H1 (cell line): ENCODE measurements at regions not wholly inside any gene's neighbourhood (a gene's known extent, or its start where the extent isn't known, plus 50 kb on each side); places are given as distances from the start of the nearest gene placed in this dataset.

Experiments
- CTCF ChIA-PET: fragments of 300-600 bp; sonication (Branson Sonifier 250); formaldehyde crosslinking; loops from one replicate; lab custom pipeline; 2021; ENCODE audit not compliant: partially characterized antibody; lab: Charles Lee
- POLR2A ChIA-PET: fragments of 300-600 bp; sonication (Branson Sonifier 250); formaldehyde crosslinking; loops from one replicate; lab custom pipeline; 2021; ENCODE audit warnings: inconsistent platforms; ENCODE audit not compliant: partially characterized antibody; lab: Charles Lee
- DNase-seq, 2 experiments: peaks; one replicate each; pipeline versions ENCODE4 v3.0.0 to v3.0.0-alpha.2; 2010 to 2022; ENCODE audit warnings: low spot score in 2 of 2, low read depth in 1 of 2, mixed read lengths in 1 of 2
- FAIRE-seq: peaks from 2 replicates; lab custom pipeline; 2011; peaks lifted over from hg19 to GRCh38; lab: Jason Lieb, UNC
- H2AFZ ChIP-seq: 2 replicates; pipeline ENCODE4 v1.8.1; 2012; ENCODE audit warnings: low read length, inconsistent platforms
- H2AK5ac ChIP-seq: 2 replicates; pipeline ENCODE4 v1.6.1; 2013; ENCODE audit warnings: low read depth, low read length
- H2BK120ac ChIP-seq: replicated peaks from 2 replicates; pipeline ENCODE3; 2013; ENCODE audit warnings: low read depth, low read length, inconsistent platforms
- H2BK12ac ChIP-seq: 2 replicates; pipeline ENCODE4 v1.6.1; 2013; ENCODE audit warnings: low read depth, low read length
- H2BK15ac ChIP-seq: 2 replicates; pipeline ENCODE4 v1.6.1; 2013; ENCODE audit warnings: low read length
- H2BK20ac ChIP-seq: 2 replicates; pipeline ENCODE4 v1.6.1; 2013; ENCODE audit warnings: low read length
- H2BK5ac ChIP-seq: 2 replicates; pipeline ENCODE4 v1.6.1; 2013; ENCODE audit warnings: low read depth, low read length
- H3K14ac ChIP-seq: 2 replicates; pipeline ENCODE4 v1.6.1; 2013; ENCODE audit warnings: inconsistent platforms; ENCODE audit not compliant: insufficient read length
- H3K18ac ChIP-seq: 2 replicates; pipeline ENCODE4 v1.6.1; 2013; ENCODE audit warnings: low read length; ENCODE audit errors: extremely low read depth
- H3K23ac ChIP-seq: 2 replicates; pipeline ENCODE4 v1.6.1; 2013; ENCODE audit warnings: inconsistent platforms; ENCODE audit not compliant: insufficient read length
- H3K23me2 ChIP-seq: 2 replicates; pipeline ENCODE4 v1.6.1; 2013; ENCODE audit warnings: low read depth, low read length
- H3K27ac ChIP-seq: 2 replicates; pipeline ENCODE4 v1.6.1; 2011; ENCODE audit warnings: low read depth, low read length, inconsistent platforms
- H3K27me3 ChIP-seq, 4 experiments: replicated peaks in 1 of 4; 1 replicate in 1 of 4; 2 replicates in 3 of 4; pipeline versions ENCODE4 v1.6.1 to v1.8.1; 2011 to 2013; ENCODE audit warnings: low read length in 3 of 4, mild to moderate bottlenecking in 3 of 4, inconsistent platforms in 2 of 4, mixed read lengths in 2 of 4, moderate library complexity in 1 of 4; ENCODE audit not compliant: control insufficient read depth in 3 of 4, insufficient read depth in 3 of 4; ENCODE audit errors: extremely low read depth in 1 of 4
- H3K36me3 ChIP-seq, 4 experiments: 2 replicates each; pipeline versions ENCODE4 v1.6.1 to v1.8.1; 2011 to 2013; ENCODE audit warnings: mild to moderate bottlenecking in 4 of 4, low read length in 3 of 4, moderate library complexity in 2 of 4, control low read depth in 1 of 4, inconsistent platforms in 1 of 4; ENCODE audit not compliant: insufficient read depth in 4 of 4, control insufficient read depth in 2 of 4
- H3K4ac ChIP-seq: replicated peaks from 2 replicates; pipeline ENCODE3; 2013; ENCODE audit warnings: low read length, low read depth, mixed read lengths, inconsistent platforms; ENCODE audit not compliant: insufficient read length
- H3K4me1 ChIP-seq, 4 experiments: replicated peaks in 1 of 4; 1 replicate in 1 of 4; 2 replicates in 3 of 4; pipeline versions ENCODE4 v1.6.1 to v1.8.1; 2011 to 2013; ENCODE audit warnings: low read length in 3 of 4, inconsistent platforms in 2 of 4, mixed read lengths in 1 of 4; ENCODE audit not compliant: insufficient read depth in 4 of 4, control insufficient read depth in 3 of 4
- H3K4me2 ChIP-seq, 2 experiments: 2 replicates each; pipeline versions ENCODE4 v1.6.1 to v1.8.1; 2011 to 2013; ENCODE audit warnings: low read depth in 2 of 2, low read length in 2 of 2, control low read depth in 1 of 2, inconsistent platforms in 1 of 2, mild to moderate bottlenecking in 1 of 2; ENCODE audit not compliant: insufficient read depth in 1 of 2
- H3K4me3 ChIP-seq, 4 experiments: fragments of 200-600, 300-600 bp in 1 of 4; sonication (generic), shearing (Covaris generic), sonication (Bioruptor Twin) in 1 of 4; 2 replicates each; pipeline versions ENCODE4 v1.5.1 to v1.8.1; 2011 to 2016; ENCODE audit warnings: low read length in 4 of 4, low read depth in 3 of 4, control low read depth in 2 of 4, inconsistent platforms in 2 of 4, mild to moderate bottlenecking in 2 of 4, mixed read lengths in 1 of 4, moderate library complexity in 1 of 4; ENCODE audit not compliant: insufficient read depth in 2 of 4; ENCODE audit errors: extremely low read depth in 1 of 4
- H3K56ac ChIP-seq: replicated peaks from 2 replicates; pipeline ENCODE3; 2013; ENCODE audit warnings: low read depth, mild to moderate bottlenecking, mixed read lengths, low read length, inconsistent platforms; ENCODE audit not compliant: insufficient read length
- H3K79me1 ChIP-seq: 2 replicates; pipeline ENCODE4 v1.6.1; 2013; ENCODE audit warnings: low read depth, low read length, control low read depth
- H3K79me2 ChIP-seq, 2 experiments: 2 replicates each; pipeline versions ENCODE4 v1.6.1 to v1.8.1; 2012 to 2013; ENCODE audit warnings: low read length in 2 of 2, mild to moderate bottlenecking in 2 of 2, inconsistent platforms in 1 of 2; ENCODE audit not compliant: insufficient read depth in 2 of 2, control insufficient read depth in 1 of 2
- H3K9ac ChIP-seq, 4 experiments: replicated peaks in 1 of 4; 1 replicate in 1 of 4; 2 replicates in 3 of 4; pipeline versions ENCODE4 v1.6.1 to v1.8.1; 2011 to 2013; ENCODE audit warnings: low read depth in 3 of 4, low read length in 3 of 4, control low read depth in 2 of 4, mild to moderate bottlenecking in 2 of 4, moderate library complexity in 2 of 4, inconsistent platforms in 1 of 4; ENCODE audit errors: extremely low read depth in 1 of 4
- H3K9me3 ChIP-seq, 2 experiments: 2 replicates each; pipeline versions ENCODE4 v1.6.1 to v1.8.1; 2012 to 2013; ENCODE audit warnings: mild to moderate bottlenecking in 2 of 2, moderate library complexity in 2 of 2, control low read depth in 1 of 2, inconsistent platforms in 1 of 2, low read depth in 1 of 2, low read length in 1 of 2, mixed read lengths in 1 of 2; ENCODE audit not compliant: insufficient read depth in 2 of 2
- H4K20me1 ChIP-seq, 2 experiments: replicated peaks in 1 of 2; 2 replicates each; pipeline versions ENCODE3 to v1.8.1; 2011 to 2013; ENCODE audit warnings: inconsistent platforms in 2 of 2, low read length in 2 of 2, mild to moderate bottlenecking in 1 of 2; ENCODE audit not compliant: insufficient read depth in 2 of 2, control insufficient read depth in 1 of 2
- H4K5ac ChIP-seq: 2 replicates; pipeline ENCODE4 v1.6.1; 2013; ENCODE audit warnings: low read length, low read depth, mixed read lengths, inconsistent platforms; ENCODE audit not compliant: insufficient read length
- H4K8ac ChIP-seq: 2 replicates; pipeline ENCODE4 v1.8.0; 2013; ENCODE audit warnings: mild to moderate bottlenecking, moderate library complexity, low read length, inconsistent platforms; ENCODE audit not compliant: insufficient read depth; ENCODE audit errors: extremely low read depth
- H4K91ac ChIP-seq: replicated peaks from 2 replicates; pipeline ENCODE3; 2013; ENCODE audit warnings: low read length, mixed read lengths, inconsistent platforms; ENCODE audit not compliant: insufficient read length
- CEBPB ChIP-seq: IDR thresholded peaks from 2 replicates; pipeline ENCODE4 v1.6.1; 2012; ENCODE audit warnings: low read depth, low read length
- CTCF ChIP-seq, 3 experiments: IDR thresholded peaks; 1 replicate in 2 of 3; 2 replicates in 1 of 3; pipeline versions ENCODE4 v1.5.1 to v1.6.1; 2011; ENCODE audit warnings: low read length in 3 of 3, mild to moderate bottlenecking in 3 of 3, inconsistent platforms in 2 of 3, low read depth in 1 of 3, moderate library complexity in 1 of 3; ENCODE audit not compliant: insufficient read depth in 1 of 3; ENCODE audit errors: control extremely low read depth in 1 of 3
- EP300 ChIP-seq, 2 experiments: IDR thresholded peaks; 1 replicate in 1 of 2; 2 replicates in 1 of 2; pipeline ENCODE4 v1.6.1; 2011 to 2012; ENCODE audit warnings: low read depth in 2 of 2, low read length in 2 of 2, mild to moderate bottlenecking in 2 of 2, borderline replicate concordance in 1 of 2, inconsistent platforms in 1 of 2, moderate library complexity in 1 of 2
- FOSL1 ChIP-seq: IDR thresholded peaks from 2 replicates; pipeline ENCODE4 v1.6.1; 2011; ENCODE audit warnings: mild to moderate bottlenecking, low read depth, low read length, moderate library complexity; ENCODE audit not compliant: insufficient read depth
- GTF2F1 ChIP-seq: IDR thresholded peaks from 2 replicates; pipeline ENCODE4 v1.6.1; 2012; ENCODE audit warnings: low read depth, low read length, improper control_type of control experiment, borderline replicate concordance
- HDAC2 ChIP-seq, 2 experiments: fragments of 300-600 bp in 1 of 2; sonication (generic) in 1 of 2; IDR thresholded peaks; 2 replicates each; pipeline ENCODE4 v1.6.1; 2011 to 2012; ENCODE audit warnings: low read depth in 2 of 2, low read length in 2 of 2, mild to moderate bottlenecking in 2 of 2, moderate library complexity in 2 of 2, borderline replicate concordance in 1 of 2, inconsistent platforms in 1 of 2
- RFX5 ChIP-seq: IDR thresholded peaks from 2 replicates; pipeline ENCODE4 v1.6.1; 2011; ENCODE audit warnings: low read depth, low read length, improper control_type of control experiment, borderline replicate concordance
- SIN3A ChIP-seq, 2 experiments: IDR thresholded peaks in 1 of 2; conservative IDR thresholded peaks in 1 of 2; 2 replicates each; pipeline ENCODE4 v1.6.1; 2011 to 2012; ENCODE audit warnings: low read length in 2 of 2, improper control_type of control experiment in 1 of 2, low read depth in 1 of 2, mild to moderate bottlenecking in 1 of 2
- SP2 ChIP-seq: IDR thresholded peaks from 2 replicates; pipeline ENCODE4 v1.6.1; 2012; ENCODE audit warnings: mild to moderate bottlenecking, low read length, inconsistent platforms
- TAF1 ChIP-seq: IDR thresholded peaks from 2 replicates; pipeline ENCODE4 v1.6.1; 2011; ENCODE audit warnings: mild to moderate bottlenecking, low read depth, low read length
- WGBS, 2 experiments: shearing (Covaris generic) in 1 of 2; methylation state at CpG; one replicate each; pipeline versions ENCODE4 v1.1.6 to v1.1.7; 2013 to 2015; ENCODE audit warnings: low lambda C conversion rate in 2 of 2, mixed read lengths in 2 of 2, inconsistent platforms in 1 of 2, low coverage in 1 of 2, missing lambda C conversion rate in 1 of 2; ENCODE audit not compliant: insufficient replicate concordance in 2 of 2, insufficient coverage in 1 of 2, insufficient read length in 1 of 2; ENCODE audit errors: extremely low coverage in 1 of 2, missing lambda C conversion rate in 1 of 2; 5-methylcytosine and 5-hydroxymethylcytosine counted together

- H3K9ac ChIP-seq: no peak overlapping the region
- WGBS, 2 experiments: 77% methylated on average over 1 of the region's 1 CpG; no CpG with 5 or more reads in 1 of the 2 experiments
- H3K27me3 ChIP-seq: peaks cover 0 to 1% (median 0%) of the 10 kb centered on the region in 4 experiments; a peak in 1 of 7 replicates
- DNase-seq (no peak), FAIRE-seq (no peak)
- no peak overlapping the region for H3K23ac ChIP-seq
- H3K23me2 ChIP-seq: no peaks in the 10 kb centered on the region
- H2BK15ac ChIP-seq: no peak overlapping the region
- no peak overlapping the region for H3K14ac ChIP-seq
- ChIA-PET CTCF (interaction anchor here (0.7 to 1.0 kb wide), 2 partner anchors 15 to 1033 kb away, joined by 3 read pairs; no protein-coding TSS in a partner anchor), POLR2A (no interaction called here)
- no peak overlapping the region for H4K5ac ChIP-seq
- no peak overlapping the region for H2BK12ac ChIP-seq
- H3K4me3 ChIP-seq: no peak overlapping the region
- H4K20me1 ChIP-seq: no peaks in the 10 kb centered on the region
- H2AFZ ChIP-seq: no peak overlapping the region
- H3K4me2 ChIP-seq: no peak overlapping the region
- no peak overlapping the region for H3K27ac ChIP-seq
- H2BK120ac ChIP-seq: no peak overlapping the region
- H3K79me2 ChIP-seq: no peaks in the 10 kb centered on the region
- no peak overlapping the region for H3K56ac ChIP-seq
- H4K91ac ChIP-seq: no peak overlapping the region
- no peak overlapping the region for H2BK20ac ChIP-seq
- no peak overlapping the region for H3K18ac ChIP-seq
- no peak overlapping the region for H4K8ac ChIP-seq
- no peak overlapping the region for H2BK5ac ChIP-seq
- H2AK5ac ChIP-seq: no peak overlapping the region
- no peak overlapping the region for H3K4ac ChIP-seq
- no peaks in the 10 kb centered on the region for H3K79me1 ChIP-seq
- H3K4me1 ChIP-seq: no peaks in the 10 kb centered on the region
- H3K36me3 ChIP-seq: no peaks in the 10 kb centered on the region
- no peaks in the 10 kb centered on the region; a peak in 1 of 4 replicates for H3K9me3 ChIP-seq
- no peak for TF ChIP-seq HDAC2 (IDR thresholded peaks at IDR 0.05; ENCODE audit: borderline replicate concordance in 1 of 2, low read depth in 2 of 2, low read length in 2 of 2)
- TF ChIP-seq TAF1: no peak
- no peak for TF ChIP-seq GTF2F1
- no peak for TF ChIP-seq SIN3A (conservative IDR thresholded peaks at IDR 0.05 in 1 of 2, IDR thresholded peaks at IDR 0.05 in 1 of 2; ENCODE audit: low read depth in 1 of 2, low read length in 2 of 2)
- no peak for TF ChIP-seq CTCF (IDR thresholded peaks at IDR 0.05; ENCODE audit: control extremely low read depth in 1 of 3, insufficient read depth in 1 of 3, low read depth in 1 of 3, low read length in 3 of 3)
- TF ChIP-seq CEBPB: no peak
- TF ChIP-seq SP2: no peak
- no peak for TF ChIP-seq RFX5
- TF ChIP-seq EP300 (IDR thresholded peaks at IDR 0.05; ENCODE audit: borderline replicate concordance in 1 of 2, low read depth in 2 of 2, low read length in 2 of 2): no peak
- TF ChIP-seq FOSL1: no peak
Observed at GRCh38 chr7:114787556-114787955, 134.3 kb upstream of the MDFIC start.
